GM13976 (cell line): ENCODE measurements at regions not wholly inside any gene's neighbourhood (a gene's known extent, or its start where the extent isn't known, plus 50 kb on each side); places are given as distances from the start of the nearest gene placed in this dataset.
A peak's percentile ranks its signal among the peaks of the same experiment; 100 is the strongest.

Source experiments
- DNase-seq: peaks from one replicate; pipeline ENCODE4 v3.0.0; 2012; ENCODE audit warnings: low spot score
- in situ Hi-C: fragments of 300-500 bp; cut with MboI; formaldehyde crosslinking; loops from one replicate; pipeline ENCODE4 v1.12.0; 2022; ENCODE audit warnings: low sequenced_read_pairs, mixed read lengths, inconsistent platforms; ENCODE audit not compliant: unreplicated experiment
- TF ChIP-seq, protein P1 (sequence below): IDR thresholded peaks from 2 replicates; pipeline ENCODE4 v1.5.1; 2012; ENCODE audit warnings: borderline replicate concordance, mild to moderate bottlenecking; ENCODE audit not compliant: insufficient read depth; ENCODE audit errors: extremely low read depth, missing control alignments, control extremely low read depth

DNA sequence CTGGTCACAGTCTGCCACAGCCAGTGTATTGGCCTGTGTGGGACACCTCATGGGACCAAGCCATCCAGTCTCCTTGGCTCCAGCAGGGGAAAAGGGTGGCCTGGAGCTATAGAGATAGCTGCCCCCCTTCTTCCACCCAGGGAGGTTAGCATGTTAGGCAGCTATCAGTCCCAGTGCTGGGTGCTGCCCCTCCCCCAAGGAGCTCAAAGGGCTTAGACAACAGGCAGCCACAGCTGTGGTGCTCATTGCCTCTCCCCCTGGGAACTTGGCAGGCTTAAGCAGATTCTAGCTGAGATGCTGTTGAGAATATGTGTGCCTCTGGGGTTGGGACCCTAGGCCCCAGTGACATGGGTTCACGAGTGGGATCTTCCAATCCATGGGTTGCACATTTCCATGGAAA lies 226.0 kb upstream of the PTGER4 start:
- in situ Hi-C loops = no loop called here
- DNase-seq = no peak
- TF ChIP-seq, protein P1, sequence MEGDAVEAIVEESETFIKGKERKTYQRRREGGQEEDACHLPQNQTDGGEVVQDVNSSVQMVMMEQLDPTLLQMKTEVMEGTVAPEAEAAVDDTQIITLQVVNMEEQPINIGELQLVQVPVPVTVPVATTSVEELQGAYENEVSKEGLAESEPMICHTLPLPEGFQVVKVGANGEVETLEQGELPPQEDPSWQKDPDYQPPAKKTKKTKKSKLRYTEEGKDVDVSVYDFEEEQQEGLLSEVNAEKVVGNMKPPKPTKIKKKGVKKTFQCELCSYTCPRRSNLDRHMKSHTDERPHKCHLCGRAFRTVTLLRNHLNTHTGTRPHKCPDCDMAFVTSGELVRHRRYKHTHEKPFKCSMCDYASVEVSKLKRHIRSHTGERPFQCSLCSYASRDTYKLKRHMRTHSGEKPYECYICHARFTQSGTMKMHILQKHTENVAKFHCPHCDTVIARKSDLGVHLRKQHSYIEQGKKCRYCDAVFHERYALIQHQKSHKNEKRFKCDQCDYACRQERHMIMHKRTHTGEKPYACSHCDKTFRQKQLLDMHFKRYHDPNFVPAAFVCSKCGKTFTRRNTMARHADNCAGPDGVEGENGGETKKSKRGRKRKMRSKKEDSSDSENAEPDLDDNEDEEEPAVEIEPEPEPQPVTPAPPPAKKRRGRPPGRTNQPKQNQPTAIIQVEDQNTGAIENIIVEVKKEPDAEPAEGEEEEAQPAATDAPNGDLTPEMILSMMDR = no peak

DNA sequence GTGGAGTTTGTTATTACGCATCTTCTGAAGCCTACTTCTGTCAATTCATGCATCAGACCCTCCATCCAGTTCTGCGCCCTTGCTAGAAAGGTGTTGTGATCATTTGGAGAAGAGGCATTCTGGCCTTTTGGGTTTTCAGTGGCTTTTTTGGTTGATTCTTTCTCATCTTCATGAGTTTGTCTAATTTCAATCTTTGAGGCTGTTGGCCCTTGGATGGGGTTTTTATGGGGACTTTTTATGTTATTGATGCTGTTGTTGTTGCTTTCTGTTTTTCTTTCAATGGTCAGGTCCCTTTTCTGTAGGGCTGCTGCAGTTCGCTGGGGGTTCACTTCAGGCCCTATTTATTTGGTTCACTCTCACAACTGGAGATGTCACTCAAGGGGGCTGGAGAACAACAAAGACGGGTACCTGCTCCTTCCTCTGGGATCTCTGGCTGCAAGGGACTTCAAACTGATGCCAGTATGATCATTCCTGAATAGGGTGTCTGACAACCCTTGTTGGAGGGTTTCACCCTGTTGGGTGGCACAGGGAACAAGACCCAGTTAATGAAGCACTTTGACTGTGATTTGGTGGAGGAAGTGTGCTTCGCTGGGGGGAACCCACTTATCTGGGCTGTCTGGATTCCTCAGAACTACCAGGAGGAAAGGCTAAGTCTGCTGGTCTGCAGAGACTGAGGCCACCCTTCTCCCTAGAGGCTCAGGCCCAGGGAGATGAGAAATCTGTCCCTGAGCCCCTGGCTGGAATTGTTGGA lies 226.7 kb upstream of the PTGER4 start:
- TF ChIP-seq, protein P1 = no peak
- in situ Hi-C loops = no loop called here

DNA sequence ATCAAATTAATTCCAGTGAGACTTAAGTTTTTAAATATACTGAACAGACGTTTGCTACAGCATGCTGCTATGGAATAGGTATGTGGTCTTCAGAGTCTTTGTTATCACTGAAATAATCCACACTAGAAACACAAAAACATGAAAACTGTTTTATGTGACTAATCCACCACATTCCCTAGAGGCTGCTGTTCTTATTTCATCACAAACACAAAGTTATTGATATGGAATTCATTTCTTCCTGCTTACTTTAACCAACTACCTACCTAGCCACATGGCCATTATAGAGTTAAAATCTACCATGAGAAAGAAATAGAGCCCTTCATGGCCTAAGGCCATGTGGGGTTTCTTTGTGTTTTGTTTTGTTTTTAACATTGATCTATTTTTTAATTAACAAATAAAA lies 232.3 kb upstream of the PTGER4 start:
- TF ChIP-seq, protein P1 = no peak
- in situ Hi-C loops = no loop called here
- DNase-seq = no peak

More for the DNA sequence above, 226.7 kb upstream of the PTGER4 start:
- no peak for DNase-seq

DNA sequence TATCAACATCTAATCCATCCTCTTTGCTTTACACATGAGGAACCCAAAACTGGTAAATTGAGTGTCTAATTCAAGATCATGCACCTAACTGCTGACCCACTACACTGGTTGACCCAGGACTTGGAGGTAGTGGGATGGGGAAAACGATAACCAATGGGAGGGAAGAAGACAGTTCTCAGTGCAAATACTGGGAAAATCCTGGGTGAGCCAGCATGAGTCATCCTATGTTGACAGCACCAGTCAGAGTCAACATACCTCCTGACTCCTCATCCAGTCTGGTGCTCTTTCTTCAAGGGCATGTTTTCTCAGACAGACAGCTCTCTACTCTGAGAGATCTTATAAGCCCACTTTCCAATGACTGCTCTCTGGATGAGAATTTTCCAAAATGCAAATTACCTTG lies 232.8 kb upstream of the PTGER4 start:
- in situ Hi-C loops = no loop called here
- TF ChIP-seq, protein P1 = no peak
- DNase-seq = no peak

DNA sequence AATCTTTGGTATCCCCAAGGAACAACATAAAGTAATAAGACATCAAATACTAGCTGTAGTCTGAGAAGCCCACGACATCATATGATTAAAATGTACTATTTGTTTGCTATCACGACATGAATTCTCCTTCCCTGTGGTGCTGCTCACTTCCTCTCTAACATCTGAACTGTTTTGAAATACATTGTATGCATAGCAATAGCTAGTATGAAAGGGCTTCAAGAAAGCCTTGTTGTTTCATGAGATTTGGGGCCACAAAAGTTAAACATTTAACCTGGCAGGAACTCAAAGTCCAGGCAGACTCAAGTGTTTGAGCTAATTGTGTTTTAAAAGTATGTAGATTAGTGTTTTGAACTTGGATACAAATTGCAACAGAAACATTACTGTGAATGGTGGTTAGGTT lies 237.4 kb upstream of the PTGER4 start:
- TF ChIP-seq, protein P1 = no peak
- in situ Hi-C loops = no loop called here
- no peak for DNase-seq

DNA sequence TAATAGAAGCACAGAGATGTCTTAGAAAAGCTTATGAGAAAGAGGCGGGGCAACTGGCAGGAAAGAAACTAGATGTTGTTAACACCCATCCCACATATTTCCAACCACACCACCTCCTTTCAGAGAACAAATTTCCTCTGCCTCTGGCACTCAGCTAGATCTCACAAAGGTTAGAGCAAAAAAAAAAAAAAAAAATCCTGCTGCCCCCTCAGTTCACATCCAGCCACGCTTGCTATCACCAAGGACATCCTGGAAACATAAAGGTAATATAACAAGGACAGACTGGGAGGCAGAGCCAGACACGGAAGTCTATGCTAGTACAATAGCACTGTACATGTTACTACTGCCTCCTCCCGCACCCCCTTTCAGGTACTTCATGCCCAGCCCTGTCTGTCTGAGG lies 238.0 kb upstream of the PTGER4 start:
- peak; percentile 15 for DNase-seq
- TF ChIP-seq, protein P1 = no peak
- in situ Hi-C loops = no loop called here
